GM12801 (cell line): ENCODE measurements at regions not wholly inside any gene's neighbourhood (a gene's known extent, or its start where the extent isn't known, plus 50 kb on each side); places are given as distances from the start of the nearest gene placed in this dataset.

Source experiments
- TF ChIP-seq, protein P1 (sequence below): IDR thresholded peaks from one replicate; pipeline ENCODE4 v1.5.1; 2011; ENCODE audit warnings: control low read depth; ENCODE audit not compliant: insufficient read length; ENCODE audit errors: extremely low read depth

DNA sequence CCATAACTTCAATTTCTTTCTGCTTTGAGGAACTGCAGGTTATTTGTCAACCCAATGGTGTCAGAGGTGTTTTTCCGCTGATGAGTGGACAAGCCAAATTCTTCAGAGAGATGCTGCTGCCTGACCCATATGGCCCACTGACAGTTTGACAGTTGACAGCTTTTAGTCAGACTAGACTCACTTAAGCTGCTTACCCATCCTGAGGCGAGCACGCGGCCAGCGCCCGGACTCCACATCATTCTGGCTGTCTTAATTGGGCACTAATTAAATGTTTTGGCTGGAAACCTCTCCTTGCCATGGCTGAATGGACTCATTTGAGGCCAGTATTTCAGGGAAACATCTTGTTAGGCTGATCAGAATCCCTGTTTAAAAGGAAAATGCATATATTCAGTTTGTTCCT, 316.1 kb upstream of the FANCL start:
- TF ChIP-seq, protein P1, sequence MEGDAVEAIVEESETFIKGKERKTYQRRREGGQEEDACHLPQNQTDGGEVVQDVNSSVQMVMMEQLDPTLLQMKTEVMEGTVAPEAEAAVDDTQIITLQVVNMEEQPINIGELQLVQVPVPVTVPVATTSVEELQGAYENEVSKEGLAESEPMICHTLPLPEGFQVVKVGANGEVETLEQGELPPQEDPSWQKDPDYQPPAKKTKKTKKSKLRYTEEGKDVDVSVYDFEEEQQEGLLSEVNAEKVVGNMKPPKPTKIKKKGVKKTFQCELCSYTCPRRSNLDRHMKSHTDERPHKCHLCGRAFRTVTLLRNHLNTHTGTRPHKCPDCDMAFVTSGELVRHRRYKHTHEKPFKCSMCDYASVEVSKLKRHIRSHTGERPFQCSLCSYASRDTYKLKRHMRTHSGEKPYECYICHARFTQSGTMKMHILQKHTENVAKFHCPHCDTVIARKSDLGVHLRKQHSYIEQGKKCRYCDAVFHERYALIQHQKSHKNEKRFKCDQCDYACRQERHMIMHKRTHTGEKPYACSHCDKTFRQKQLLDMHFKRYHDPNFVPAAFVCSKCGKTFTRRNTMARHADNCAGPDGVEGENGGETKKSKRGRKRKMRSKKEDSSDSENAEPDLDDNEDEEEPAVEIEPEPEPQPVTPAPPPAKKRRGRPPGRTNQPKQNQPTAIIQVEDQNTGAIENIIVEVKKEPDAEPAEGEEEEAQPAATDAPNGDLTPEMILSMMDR, result no peak

GRCh38 chr2:58553937-58554336, 312.8 kb upstream of the FANCL start:
- TF ChIP-seq, protein P1, result no peak

GRCh38 chr2:58553522-58553921, 312.4 kb upstream of the FANCL start:
- TF ChIP-seq, protein P1, result no peak

GRCh38 chr2:58545300-58546280, 304.5 kb upstream of the FANCL start:
- TF ChIP-seq, protein P1, result no peak

DNA sequence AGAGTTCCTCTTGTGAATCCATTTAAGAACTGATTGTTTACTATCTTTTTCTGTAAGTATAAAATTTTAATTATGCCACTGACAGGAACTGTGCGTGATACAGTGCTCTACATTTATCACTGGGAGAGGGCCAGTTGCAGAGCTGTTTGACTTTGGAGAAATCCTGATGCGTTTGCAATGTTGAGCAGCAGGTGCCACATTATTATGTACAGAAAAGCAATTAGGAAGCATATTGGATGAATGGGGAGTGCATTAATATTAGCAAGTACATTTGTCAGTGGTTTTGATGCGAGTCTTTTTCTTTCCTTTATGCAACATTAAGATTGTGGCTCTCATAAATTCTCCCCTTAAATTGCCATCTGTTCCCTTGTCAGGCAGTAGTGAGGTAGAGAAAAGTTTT, 302.3 kb upstream of the FANCL start:
- TF ChIP-seq, protein P1, result no peak

GRCh38 chr2:58541511-58541910, 300.4 kb upstream of the FANCL start:
- TF ChIP-seq, protein P1, result no peak

DNA sequence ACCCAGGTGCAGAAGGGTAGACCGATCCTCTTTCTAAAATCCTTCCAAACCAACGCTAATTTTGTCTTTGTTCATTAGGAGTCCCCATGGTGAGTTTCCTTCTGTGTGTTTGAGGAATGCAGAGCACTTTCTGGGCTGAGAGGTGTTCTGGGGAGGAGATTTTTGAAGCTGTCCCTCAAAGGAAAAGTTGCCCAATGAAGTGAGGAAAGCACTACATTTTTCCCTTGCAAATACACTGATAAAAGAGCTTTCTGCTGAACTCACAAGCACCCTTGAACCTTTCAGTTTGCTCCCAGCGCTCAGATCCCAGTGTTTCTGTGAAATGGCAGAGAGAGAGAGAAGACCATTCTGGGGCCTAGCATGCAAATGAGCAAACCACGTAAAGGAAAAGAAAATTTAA, 299.6 kb upstream of the FANCL start:
- TF ChIP-seq, protein P1, result no peak
